Nephron progenitor cell (in vitro differentiated cells): ENCODE measurements at regions not wholly inside any gene's neighbourhood (a gene's known extent, or its start where the extent isn't known, plus 50 kb on each side); places are given as distances from the start of the nearest gene placed in this dataset.

ENCODE experiments used
- DNase-seq: peaks from one replicate; pipeline ENCODE4 v3.0.0; 2021
- H3K27ac Mint-ChIP-seq: 2 replicates; pipeline ENCODE4 v1.8.0; 2021; ENCODE audit warnings: mild to moderate bottlenecking, moderate library complexity, mixed read lengths
- H3K27me3 Mint-ChIP-seq: 2 replicates; pipeline ENCODE4 v1.8.0; 2021; ENCODE audit warnings: mild to moderate bottlenecking, low read depth, mixed read lengths; ENCODE audit not compliant: poor library complexity
- H3K36me3 Mint-ChIP-seq: 2 replicates; pipeline ENCODE4 v1.8.0; 2021; ENCODE audit warnings: low read depth, mixed read lengths
- H3K4me1 Mint-ChIP-seq: 2 replicates; pipeline ENCODE4 v1.8.0; 2021; ENCODE audit warnings: mixed read lengths
- H3K4me3 Mint-ChIP-seq: 2 replicates; pipeline ENCODE4 v1.8.0; 2021; ENCODE audit warnings: mild to moderate bottlenecking, moderate library complexity, mixed read lengths
- H3K9me3 Mint-ChIP-seq: 2 replicates; pipeline ENCODE4 v1.8.0; 2021; ENCODE audit warnings: mild to moderate bottlenecking, moderate library complexity, mixed read lengths
- CTCF ChIP-seq: fragments of 200-600 bp; sonication (generic); IDR thresholded peaks from 2 replicates; pipeline ENCODE4 v1.5.0; 2021; ENCODE audit warnings: antibody characterized with exemption

- TF ChIP-seq CTCF: peak; percentile 50
- Mint-ChIP-seq H3K4me3 (no peak overlapping the region), H3K4me1 (peaks cover 6% of the 10 kb centered on the region), H3K36me3 (no peaks in the 10 kb centered on the region), H3K27ac (no peak overlapping the region), H3K9me3 (no peaks in the 10 kb centered on the region), H3K27me3 (peaks cover 8% of the 10 kb centered on the region)
- peak; percentile 36 for DNase-seq
Measured at GRCh38 chr7:106542550-106543220, 118.3 kb downstream of the CCDC71L start.

GRCh38 chr7:106538638-106539037, 122.3 kb downstream of the CCDC71L start:
- no peak for DNase-seq
- Mint-ChIP-seq H3K4me1 (peaks cover 6% of the 10 kb centered on the region), H3K4me3 (no peak overlapping the region), H3K9me3 (peaks cover 7% of the 10 kb centered on the region), H3K27ac (no peak overlapping the region), H3K36me3 (no peaks in the 10 kb centered on the region), H3K27me3 (peaks cover 4% of the 10 kb centered on the region)
- no peak for TF ChIP-seq CTCF

- DNase-seq: no peak
- H3K4me3 Mint-ChIP-seq: no peak overlapping the region
- no peak for TF ChIP-seq CTCF
- peaks cover 13% of the 10 kb centered on the region for H3K27me3 Mint-ChIP-seq
- H3K9me3 Mint-ChIP-seq: peaks cover 7% of the 10 kb centered on the region
- H3K27ac Mint-ChIP-seq: no peak overlapping the region
- no peaks in the 10 kb centered on the region for H3K4me1 Mint-ChIP-seq
- H3K36me3 Mint-ChIP-seq: no peaks in the 10 kb centered on the region
Measured at GRCh38 chr7:106537119-106537518, 123.8 kb downstream of the CCDC71L start.

- no peaks in the 10 kb centered on the region for H3K36me3 Mint-ChIP-seq
- no peak overlapping the region for H3K4me3 Mint-ChIP-seq
- TF ChIP-seq CTCF: no peak
- H3K27me3 Mint-ChIP-seq: peaks cover 13% of the 10 kb centered on the region
- H3K27ac Mint-ChIP-seq: no peak overlapping the region
- no peaks in the 10 kb centered on the region for H3K4me1 Mint-ChIP-seq
- no peak for DNase-seq
- H3K9me3 Mint-ChIP-seq: peaks cover 7% of the 10 kb centered on the region
Measured at GRCh38 chr7:106536079-106536478, 124.9 kb downstream of the CCDC71L start.

- H3K4me1 Mint-ChIP-seq: no peaks in the 10 kb centered on the region
- H3K4me3 Mint-ChIP-seq: no peak overlapping the region
- H3K27ac Mint-ChIP-seq: no peak overlapping the region
Measured at GRCh38 chr7:106535234-106535932, 125.6 kb downstream of the CCDC71L start.

More at GRCh38 chr7:106535234-106535932, 125.6 kb downstream of the CCDC71L start:
- TF ChIP-seq CTCF: no peak
- Mint-ChIP-seq H3K9me3 (peaks cover 7% of the 10 kb centered on the region), H3K36me3 (no peaks in the 10 kb centered on the region), H3K27me3 (peaks cover 9% of the 10 kb centered on the region)
- DNase-seq: no peak
